Amniotic epithelial cell (primary cell): ENCODE measurements at regions not wholly inside any gene's neighbourhood (a gene's known extent, or its start where the extent isn't known, plus 50 kb on each side); places are given as distances from the start of the nearest gene placed in this dataset.

ENCODE experiments used
- DNase-seq: peaks from one replicate; pipeline ENCODE4 v3.0.0-alpha.2; 2010; ENCODE audit warnings: low read depth

- no peak for DNase-seq
Measured at GRCh38 chr6:115720900-115721299, 339.8 kb downstream of the FRK start.

- DNase-seq = no peak
Measured at GRCh38 chr6:115717472-115717871, 343.2 kb downstream of the FRK start.

GRCh38 chr6:115717062-115717461, 343.6 kb downstream of the FRK start:
- DNase-seq = no peak

- DNase-seq = no peak
Measured at GRCh38 chr6:115712291-115712961, 348.3 kb downstream of the FRK start.

GRCh38 chr6:115708850-115709249, 351.8 kb downstream of the FRK start:
- DNase-seq = no peak

GRCh38 chr6:115706981-115707380, 353.7 kb downstream of the FRK start:
- DNase-seq = no peak

- no peak for DNase-seq
Measured at GRCh38 chr6:115706324-115706723, 354.4 kb downstream of the FRK start.

- no peak for DNase-seq
Measured at GRCh38 chr6:115704028-115704427, 356.7 kb downstream of the FRK start.

GRCh38 chr6:115691433-115691832, 369.3 kb downstream of the FRK start:
- DNase-seq = no peak

GRCh38 chr6:115690854-115691253, 369.8 kb downstream of the FRK start:
- DNase-seq = no peak

GRCh38 chr6:115681978-115682775, 378.5 kb downstream of the FRK start:
- no peak for DNase-seq

GRCh38 chr6:115680621-115681020, 380.1 kb downstream of the FRK start:
- no peak for DNase-seq

- DNase-seq = no peak
Measured at GRCh38 chr6:115677198-115677597, 383.5 kb downstream of the FRK start.

GRCh38 chr6:115675443-115675842, 385.2 kb downstream of the FRK start:
- no peak for DNase-seq

- DNase-seq = no peak
Measured at GRCh38 chr6:115668781-115669180, 391.9 kb downstream of the FRK start.

GRCh38 chr6:115668211-115668610, 392.5 kb downstream of the FRK start:
- DNase-seq = no peak

- DNase-seq = no peak
Measured at GRCh38 chr6:115667478-115668026, 393.1 kb downstream of the FRK start.

GRCh38 chr6:115666997-115667396, 393.7 kb downstream of the FRK start:
- no peak for DNase-seq

- no peak for DNase-seq
Measured at GRCh38 chr6:115665310-115665709, 395.4 kb downstream of the FRK start.

- no peak for DNase-seq
Measured at GRCh38 chr6:115663681-115664080, 397.0 kb downstream of the FRK start.

GRCh38 chr6:115643762-115644161, 416.9 kb downstream of the FRK start:
- peak; percentile 8 for DNase-seq

- no peak for DNase-seq
Measured at GRCh38 chr6:115634887-115635286, 425.8 kb downstream of the FRK start.

- no peak for DNase-seq
Measured at GRCh38 chr6:115634131-115634530, 426.6 kb downstream of the FRK start.
